BE2C (cell line): ENCODE measurements at regions not wholly inside any gene's neighbourhood (a gene's known extent, or its start where the extent isn't known, plus 50 kb on each side); places are given as distances from the start of the nearest gene placed in this dataset.

Experiments used
- DNase-seq: peaks from one replicate; pipeline ENCODE4 v3.0.0-alpha.2; 2020
- H3K27me3 ChIP-seq: fragments of 250-450 bp; sonication (Bioruptor Pico); 2 replicates; pipeline ENCODE4 v1.5.1; 2020; ENCODE audit warnings: mild to moderate bottlenecking
- H3K36me3 ChIP-seq: fragments of 250-450 bp; sonication (Bioruptor Pico); 2 replicates; pipeline ENCODE4 v1.5.1; 2020; ENCODE audit warnings: mild to moderate bottlenecking
- H3K4me1 ChIP-seq: fragments of 250-450 bp; sonication (Bioruptor Pico); 2 replicates; pipeline ENCODE4 v1.5.1; 2020
- H3K4me3 ChIP-seq: 2 replicates; pipeline ENCODE4 v1.5.1; 2011; ENCODE audit warnings: low read depth, low read length
- H3K9me3 ChIP-seq: fragments of 250-450 bp; sonication (Bioruptor Pico); 2 replicates; pipeline ENCODE4 v1.5.1; 2020
- CTCF ChIP-seq: IDR thresholded peaks from 2 replicates; pipeline ENCODE4 v1.5.1; 2012; ENCODE audit warnings: mild to moderate bottlenecking, low read depth, low read length

- Histone ChIP-seq H3K4me1 (no peaks in the 10 kb centered on the region), H3K4me3 (no peak overlapping the region), H3K9me3 (no peaks in the 10 kb centered on the region), H3K27me3 (no peaks in the 10 kb centered on the region), H3K36me3 (no peaks in the 10 kb centered on the region)
- DNase-seq: no peak
- no peak for TF ChIP-seq CTCF
Measured at GRCh38 chr10:6999232-6999925, 411.5 kb downstream of the SFMBT2 start.

GRCh38 chr10:6997509-6997908 lies 413.3 kb downstream of the SFMBT2 start:
- no peaks in the 10 kb centered on the region for H3K9me3 ChIP-seq
- H3K36me3 ChIP-seq: no peaks in the 10 kb centered on the region
- DNase-seq: no peak
- no peak overlapping the region for H3K4me3 ChIP-seq
- no peaks in the 10 kb centered on the region for H3K4me1 ChIP-seq
- H3K27me3 ChIP-seq: no peaks in the 10 kb centered on the region
- TF ChIP-seq CTCF: no peak

- H3K4me1 ChIP-seq: no peaks in the 10 kb centered on the region
- no peaks in the 10 kb centered on the region for H3K27me3 ChIP-seq
- no peaks in the 10 kb centered on the region for H3K36me3 ChIP-seq
- no peak overlapping the region for H3K4me3 ChIP-seq
- no peak for DNase-seq
- H3K9me3 ChIP-seq: no peaks in the 10 kb centered on the region
- no peak for TF ChIP-seq CTCF
Measured at GRCh38 chr10:6996431-6996830, 414.4 kb downstream of the SFMBT2 start.

GRCh38 chr10:6995831-6996230 lies 415.0 kb downstream of the SFMBT2 start:
- H3K36me3 ChIP-seq: no peaks in the 10 kb centered on the region
- no peaks in the 10 kb centered on the region for H3K9me3 ChIP-seq
- no peak overlapping the region for H3K4me3 ChIP-seq
- H3K4me1 ChIP-seq: no peaks in the 10 kb centered on the region
- DNase-seq: no peak
- TF ChIP-seq CTCF: no peak
- H3K27me3 ChIP-seq: no peaks in the 10 kb centered on the region

GRCh38 chr10:6995341-6995740 lies 415.3 kb upstream of the PRKCQ start:
- no peaks in the 10 kb centered on the region for H3K9me3 ChIP-seq

More at GRCh38 chr10:6995341-6995740, 415.3 kb upstream of the PRKCQ start:
- DNase-seq: no peak
- Histone ChIP-seq H3K27me3 (no peaks in the 10 kb centered on the region), H3K4me1 (no peaks in the 10 kb centered on the region), H3K36me3 (no peaks in the 10 kb centered on the region), H3K4me3 (no peak overlapping the region)
- TF ChIP-seq CTCF: no peak
